SK-N-MC (cell line): ENCODE measurements at regions not wholly inside any gene's neighbourhood (a gene's known extent, or its start where the extent isn't known, plus 50 kb on each side); places are given as distances from the start of the nearest gene placed in this dataset.

Source experiments
- EZH2 ChIP-seq: fragments of 200-600 bp; sonication (generic); IDR thresholded peaks from one replicate; pipeline ENCODE4 v1.6.1; 2017; ENCODE audit warnings: antibody characterized with exemption
- FOXP2 ChIP-seq: optimal IDR thresholded peaks from 2 replicates; pipeline ENCODE3; 2011; ENCODE audit warnings: mild to moderate bottlenecking, moderate library complexity; ENCODE audit not compliant: insufficient read depth; ENCODE audit errors: extremely low read length, control extremely low read depth
- POLR2AphosphoS5 ChIP-seq: IDR thresholded peaks from 2 replicates; pipeline ENCODE4 v1.6.1; 2012; ENCODE audit warnings: mild to moderate bottlenecking, low read depth, low read length, borderline replicate concordance

- TF ChIP-seq EZH2 = no peak
- TF ChIP-seq POLR2AphosphoS5 = no peak
- TF ChIP-seq FOXP2 = no peak
Measured at GRCh38 chr12:126949558-126949957, 1317.4 kb upstream of the TMEM132C start.
